IPS-NIHi7 (cell line): ENCODE measurements at regions not wholly inside any gene's neighbourhood (a gene's known extent, or its start where the extent isn't known, plus 50 kb on each side); places are given as distances from the start of the nearest gene placed in this dataset.

Experiments
- DNase-seq: peaks from one replicate; pipeline ENCODE4 v3.0.0; 2012; ENCODE audit warnings: mixed read lengths; ENCODE audit errors: extremely low spot score

DNA sequence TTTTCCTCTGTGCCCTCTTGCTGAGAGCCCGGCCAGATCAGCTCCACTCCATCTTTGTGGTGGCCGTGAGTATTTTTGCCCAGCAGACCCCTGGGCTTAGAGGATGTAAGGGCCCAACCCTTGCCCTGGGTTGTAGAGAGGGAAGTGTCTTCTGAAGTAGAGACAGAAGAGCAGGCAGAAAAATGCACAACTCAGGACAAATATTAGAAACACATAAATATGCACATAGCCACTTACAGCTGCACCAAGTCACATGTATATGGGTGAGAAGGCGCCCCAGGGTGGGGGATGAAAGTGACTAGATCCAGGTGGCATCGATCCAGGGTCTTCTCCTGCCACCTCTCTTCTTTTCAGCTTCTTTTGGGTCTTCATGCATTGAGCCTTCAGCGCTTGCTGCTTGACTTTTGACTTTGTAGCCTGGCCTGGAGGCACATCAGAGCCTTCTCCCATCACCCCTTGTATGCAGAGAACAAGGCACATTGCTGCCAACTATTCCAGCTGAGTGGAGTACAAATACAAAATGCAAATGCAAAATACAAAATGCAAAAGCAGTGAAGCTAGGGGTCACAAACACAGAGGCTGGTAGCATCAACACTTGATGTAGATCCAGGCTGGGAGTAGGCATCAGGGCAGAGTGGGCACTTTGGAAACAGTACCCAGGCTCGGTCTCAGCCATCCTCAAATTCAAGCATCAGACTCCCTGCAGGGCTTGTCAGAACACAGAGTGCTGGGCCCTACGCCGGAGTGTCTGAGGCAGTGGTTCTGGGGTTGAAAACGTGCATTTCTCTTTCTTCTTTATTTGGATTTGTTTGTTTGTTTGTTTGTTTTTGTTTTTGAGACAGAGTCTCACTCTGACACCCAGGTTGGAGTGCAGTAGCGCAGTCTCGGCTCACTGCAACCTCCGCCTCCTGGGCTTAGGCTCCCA is 133.0 kb downstream of the ASB7 start:
- DNase-seq = no peak

DNA sequence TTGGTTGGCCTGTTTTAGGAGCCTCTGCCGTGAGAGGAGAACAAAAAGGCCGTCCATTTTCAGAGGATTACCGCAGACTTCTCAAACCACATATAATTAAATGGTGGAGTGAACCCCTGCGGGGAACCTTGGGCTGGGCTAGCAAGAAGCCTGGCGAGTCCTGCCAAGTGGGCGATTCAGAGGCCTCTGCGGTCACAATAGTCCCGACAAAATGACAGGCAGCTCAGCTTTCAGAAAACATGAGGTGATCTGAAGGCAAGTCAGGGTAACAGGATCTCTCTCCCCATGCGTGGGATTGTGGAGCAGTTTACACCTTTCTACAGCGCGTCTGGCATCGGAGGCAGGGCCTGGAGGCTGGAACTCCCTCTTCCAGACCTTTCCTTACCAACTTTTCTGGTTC is 134.8 kb downstream of the ASB7 start:
- no peak for DNase-seq

DNA sequence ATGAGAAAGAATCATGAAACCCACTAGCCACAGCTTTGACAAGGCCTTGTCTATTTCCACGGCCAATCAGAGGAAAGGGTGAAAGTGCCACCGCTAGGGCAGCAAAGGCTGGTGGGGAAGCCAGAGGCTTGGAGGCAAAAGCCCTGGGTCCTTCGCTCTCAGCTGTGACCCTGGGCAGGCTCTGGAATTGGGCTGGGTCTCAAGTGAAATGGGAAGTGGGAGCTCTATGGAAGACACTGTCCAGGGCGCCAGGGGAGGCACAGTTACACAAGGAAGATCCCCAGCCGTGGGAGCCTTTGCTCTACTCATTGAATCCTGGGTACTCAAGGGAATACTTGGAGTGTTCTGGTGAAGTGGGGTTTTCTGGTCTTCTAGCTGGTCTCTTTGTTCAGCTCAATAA is 136.2 kb downstream of the ASB7 start:
- no peak for DNase-seq

DNA sequence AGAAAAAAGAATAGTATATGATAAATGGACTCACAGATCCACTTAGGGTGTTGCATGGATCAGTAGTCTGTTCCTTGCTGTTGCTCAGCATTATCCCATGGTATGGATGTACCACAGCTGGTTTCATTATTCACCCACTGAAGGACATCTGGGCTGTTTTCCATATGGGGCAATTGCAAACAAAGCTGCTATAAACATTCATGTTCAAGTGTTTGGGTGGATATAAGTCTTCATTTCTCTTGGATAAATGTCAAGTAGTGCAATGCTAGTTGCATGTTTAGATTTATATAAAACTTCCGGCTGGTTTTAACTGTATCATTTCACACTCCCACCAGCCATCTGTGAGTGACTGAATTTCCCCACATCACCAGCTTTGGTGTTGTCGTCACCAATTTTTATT is 137.7 kb downstream of the ASB7 start:
- no peak for DNase-seq

DNA sequence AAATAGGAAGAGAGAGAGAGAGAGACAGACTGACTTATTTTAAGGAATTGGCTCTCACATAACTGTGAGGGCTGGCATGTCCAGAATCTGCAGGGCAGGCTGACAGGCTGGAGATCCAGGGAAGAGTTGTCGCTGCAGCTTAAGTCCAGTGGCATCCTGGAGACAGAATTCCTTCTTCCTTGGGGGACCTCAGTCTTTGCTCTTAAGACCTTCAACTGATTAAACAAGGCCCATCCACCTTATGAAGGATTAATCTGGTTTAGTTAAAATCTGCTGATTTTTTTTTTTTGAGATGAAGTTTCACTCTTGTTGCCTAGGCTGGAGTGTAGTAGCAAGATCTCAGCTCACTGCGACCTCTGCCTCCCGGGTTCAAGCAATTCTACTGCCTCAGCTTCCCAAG is 128.0 kb upstream of the ALDH1A3 start:
- no peak for DNase-seq

DNA sequence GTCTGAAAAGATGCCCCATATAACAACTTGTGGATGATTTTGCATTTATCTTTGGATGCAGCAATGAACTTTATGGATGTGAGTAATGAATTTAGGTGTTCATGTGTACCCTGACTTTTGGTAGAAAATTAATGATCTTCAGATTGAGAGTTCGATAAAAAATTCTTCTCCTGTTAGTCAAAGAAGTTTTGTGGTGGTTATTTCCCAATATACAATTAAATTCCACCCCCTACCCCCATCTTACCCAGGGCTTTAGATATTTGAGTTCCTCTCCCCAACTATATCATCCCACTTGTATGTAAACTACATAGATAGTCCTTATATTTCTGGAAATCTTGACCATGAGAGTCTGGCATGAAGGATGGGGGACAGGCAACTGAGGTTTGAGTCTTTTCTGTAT is 126.1 kb upstream of the ALDH1A3 start:
- DNase-seq = no peak

DNA sequence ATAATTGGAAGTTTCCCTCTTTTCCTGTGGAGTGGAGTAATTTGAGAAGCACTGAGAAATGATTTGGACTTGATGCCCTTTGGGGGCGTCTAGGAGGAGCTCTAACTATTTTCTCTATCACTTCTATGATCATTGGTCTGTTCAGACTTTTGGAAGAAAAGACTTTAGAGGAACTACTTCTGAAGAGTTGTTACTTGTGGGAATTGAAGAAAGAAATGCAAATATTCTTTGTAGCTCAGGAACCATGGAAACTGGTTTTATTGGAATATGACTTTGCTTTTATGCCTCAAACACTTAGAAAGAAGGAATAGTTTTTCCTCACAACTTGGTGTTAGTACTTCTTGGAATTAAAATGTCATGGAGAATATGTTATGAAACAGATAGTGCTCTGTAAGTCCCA is 122.0 kb upstream of the ALDH1A3 start:
- no peak for DNase-seq

DNA sequence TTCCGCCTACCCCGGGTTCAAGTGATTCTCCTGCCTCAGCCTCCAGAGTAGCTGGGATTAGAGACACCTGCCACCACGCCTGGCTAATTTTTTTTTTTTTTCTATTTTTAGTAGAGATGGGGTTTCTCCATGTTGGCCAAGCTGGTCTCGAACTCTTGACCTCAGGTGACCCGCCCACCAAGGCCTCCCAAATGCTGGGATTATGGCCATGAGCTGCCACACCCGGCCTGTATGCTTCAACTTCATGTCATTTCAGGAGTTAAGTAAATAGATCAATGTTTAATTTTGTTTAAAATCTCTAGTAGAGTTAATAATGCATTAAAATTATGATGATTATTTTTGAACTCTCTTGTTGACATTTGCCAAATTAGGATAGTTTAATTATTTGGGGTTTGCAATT is 121.1 kb upstream of the ALDH1A3 start:
- no peak for DNase-seq

DNA sequence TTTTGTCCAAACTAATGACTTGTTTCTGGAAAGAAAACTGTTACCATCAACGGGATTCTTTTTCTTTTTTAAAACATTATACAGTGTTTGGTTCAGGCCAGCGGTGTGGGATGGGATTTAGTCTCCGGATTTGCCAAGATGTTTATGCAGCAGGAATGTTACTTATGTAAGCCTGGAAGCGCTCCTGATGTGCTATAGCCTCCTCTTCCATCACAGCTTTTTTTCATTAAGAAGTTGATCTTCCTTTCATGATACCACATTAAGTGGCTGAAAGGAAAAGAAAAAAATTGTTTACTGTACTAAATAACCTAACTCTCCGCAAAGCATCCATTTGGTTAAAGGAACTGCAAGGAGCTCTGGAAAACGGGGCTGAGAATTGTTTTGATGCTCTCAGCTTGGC is 120.5 kb upstream of the ALDH1A3 start:
- no peak for DNase-seq

DNA sequence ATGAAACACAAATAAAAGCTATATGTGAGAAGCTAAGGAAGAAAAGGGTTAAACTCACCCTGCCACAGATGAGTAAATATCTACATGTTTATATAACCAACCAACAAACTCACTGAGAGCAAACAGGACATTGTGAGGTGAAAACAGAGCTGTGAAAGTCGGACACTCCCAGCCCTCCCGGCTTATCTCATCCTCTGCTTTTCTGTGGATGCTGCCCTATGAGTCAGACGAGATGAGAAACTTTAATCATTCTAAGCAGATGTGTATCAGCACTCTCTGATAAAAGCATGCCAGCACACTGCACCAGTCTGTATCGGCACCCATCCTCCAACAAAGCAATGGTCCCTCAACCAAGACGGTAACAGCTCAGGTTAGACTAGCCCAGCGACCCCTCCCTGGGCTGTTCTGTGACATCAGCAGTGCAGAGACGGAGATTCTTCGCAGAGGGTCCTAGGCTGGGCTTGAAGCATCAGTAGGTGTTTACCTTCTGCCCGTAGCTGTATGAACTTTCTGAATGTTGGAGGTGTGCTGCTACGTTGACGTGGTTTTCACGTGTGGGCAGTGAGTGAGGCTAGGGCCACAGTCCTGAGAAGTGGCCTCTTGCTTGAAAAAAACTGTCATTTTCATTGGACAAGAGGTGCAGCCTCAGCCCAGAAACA is 119.8 kb upstream of the ALDH1A3 start:
- DNase-seq = no peak

DNA sequence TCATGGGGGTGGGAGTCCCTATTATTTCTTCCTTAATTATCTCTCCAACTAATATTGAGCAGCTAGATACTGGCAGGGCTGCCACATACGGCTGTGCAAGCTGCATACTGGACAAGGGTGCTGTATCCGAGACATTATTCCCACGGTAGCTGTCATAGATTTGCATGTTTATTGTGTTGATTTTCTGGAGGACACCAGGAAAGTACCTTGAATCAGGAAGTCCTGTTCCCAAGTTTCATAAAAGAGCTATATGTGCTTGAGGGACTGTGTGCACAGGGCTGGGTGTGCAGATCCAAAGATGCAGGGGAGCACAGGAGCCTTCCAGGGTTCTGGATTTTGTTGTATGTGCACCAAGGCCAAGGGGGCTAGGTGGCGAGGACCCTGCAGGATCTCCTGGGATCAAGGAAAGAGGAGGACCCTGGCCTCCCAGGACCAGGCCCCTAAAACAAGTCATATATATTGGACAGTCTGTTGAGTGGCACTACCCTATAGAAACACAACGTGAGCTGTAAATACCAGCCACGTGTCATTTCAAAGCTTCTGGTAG is 119.2 kb upstream of the ALDH1A3 start:
- DNase-seq = no peak

DNA sequence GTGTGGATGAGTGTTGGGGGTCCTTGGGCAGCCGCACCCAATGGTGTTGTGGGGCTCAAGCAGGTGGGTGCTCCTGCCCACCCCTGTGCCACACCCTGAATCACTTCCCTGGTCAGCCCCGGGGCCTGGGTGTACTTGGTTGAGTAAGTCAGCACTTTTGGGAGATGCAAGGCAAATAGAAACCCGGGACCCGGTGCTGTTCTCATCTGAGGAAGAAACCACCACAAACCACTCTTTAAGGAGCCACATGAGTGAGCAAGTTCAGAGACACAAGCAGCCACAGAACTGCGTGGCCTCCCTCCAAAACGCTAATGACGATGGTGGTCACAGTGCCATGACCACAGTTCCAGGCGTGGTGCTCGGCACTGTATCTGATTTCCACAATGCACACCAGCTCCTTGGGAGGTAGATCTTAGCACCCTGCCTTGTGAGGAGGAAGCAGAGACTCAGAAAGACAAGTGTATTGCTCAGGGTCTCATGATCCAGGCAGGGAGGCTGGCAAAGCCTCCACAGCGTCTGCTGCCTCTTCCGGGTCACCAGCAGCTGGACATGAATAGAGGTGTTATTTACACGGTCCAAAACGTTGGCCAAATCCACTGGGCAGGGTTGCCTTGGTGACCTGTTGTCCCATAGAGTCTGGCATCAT is 118.2 kb upstream of the ALDH1A3 start:
- no peak for DNase-seq

DNA sequence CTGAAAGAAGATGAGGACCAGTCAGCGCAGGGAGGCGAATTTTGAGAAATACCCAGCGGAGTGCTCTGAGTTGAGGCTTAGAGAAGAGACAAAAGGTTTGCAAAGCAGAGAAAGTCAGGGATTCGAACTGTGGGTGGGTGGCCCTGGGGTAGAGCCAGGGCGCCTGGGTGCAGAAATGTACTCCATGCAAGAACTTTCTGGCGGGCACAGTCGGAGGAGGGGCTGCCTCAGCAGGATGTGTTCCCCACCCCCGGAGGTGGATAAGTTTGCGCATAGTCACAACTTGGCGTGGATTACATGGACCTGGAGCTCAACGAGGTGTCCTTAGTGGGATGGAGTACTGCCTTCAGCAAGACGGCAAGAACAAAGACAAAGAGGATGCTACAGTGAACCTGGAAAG is 117.3 kb upstream of the ALDH1A3 start:
- DNase-seq = no peak

DNA sequence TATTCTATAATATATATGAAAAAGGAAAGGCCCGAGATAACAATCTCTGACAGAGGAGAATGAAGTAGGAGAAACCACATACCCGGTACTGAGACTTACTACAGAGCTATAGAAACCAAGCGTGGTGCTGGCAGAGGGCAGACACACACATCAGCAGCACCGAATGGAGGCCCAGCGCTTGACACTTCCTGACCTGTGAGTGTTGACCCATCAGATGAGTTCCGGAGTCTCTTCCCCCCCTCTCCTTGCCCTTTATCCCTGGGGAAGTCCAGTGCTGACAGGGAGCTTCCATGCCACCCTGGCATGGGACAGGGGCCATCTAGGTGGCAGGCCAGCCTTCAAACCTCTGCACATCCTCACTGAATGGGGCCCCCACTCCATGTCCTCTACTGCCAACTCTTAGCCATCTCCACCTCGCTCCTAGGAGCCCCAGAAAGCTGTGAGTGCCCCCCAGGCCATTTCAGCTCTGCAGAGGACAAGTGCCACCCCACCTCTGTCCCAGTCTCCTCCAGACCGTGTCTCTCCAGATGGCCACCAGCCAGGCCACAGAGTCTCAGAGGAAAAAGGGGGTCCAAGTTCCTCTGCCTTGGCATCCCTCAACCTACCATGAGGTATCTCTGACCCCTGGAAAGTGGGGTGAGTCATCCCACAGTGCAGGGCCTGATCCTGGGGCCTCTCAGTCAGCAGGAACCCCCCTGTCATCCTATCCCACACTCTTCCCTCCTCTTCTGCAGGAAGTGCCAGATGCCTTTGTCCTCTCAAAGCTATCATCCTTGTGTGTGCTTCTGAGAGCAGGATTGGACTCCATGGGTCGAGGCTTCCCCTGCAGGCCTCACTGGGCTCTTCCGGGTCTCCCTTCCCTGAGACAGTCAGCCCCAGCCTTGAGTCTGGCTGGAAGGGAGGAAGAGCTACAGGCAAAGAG is 116.5 kb upstream of the ALDH1A3 start:
- no peak for DNase-seq

DNA sequence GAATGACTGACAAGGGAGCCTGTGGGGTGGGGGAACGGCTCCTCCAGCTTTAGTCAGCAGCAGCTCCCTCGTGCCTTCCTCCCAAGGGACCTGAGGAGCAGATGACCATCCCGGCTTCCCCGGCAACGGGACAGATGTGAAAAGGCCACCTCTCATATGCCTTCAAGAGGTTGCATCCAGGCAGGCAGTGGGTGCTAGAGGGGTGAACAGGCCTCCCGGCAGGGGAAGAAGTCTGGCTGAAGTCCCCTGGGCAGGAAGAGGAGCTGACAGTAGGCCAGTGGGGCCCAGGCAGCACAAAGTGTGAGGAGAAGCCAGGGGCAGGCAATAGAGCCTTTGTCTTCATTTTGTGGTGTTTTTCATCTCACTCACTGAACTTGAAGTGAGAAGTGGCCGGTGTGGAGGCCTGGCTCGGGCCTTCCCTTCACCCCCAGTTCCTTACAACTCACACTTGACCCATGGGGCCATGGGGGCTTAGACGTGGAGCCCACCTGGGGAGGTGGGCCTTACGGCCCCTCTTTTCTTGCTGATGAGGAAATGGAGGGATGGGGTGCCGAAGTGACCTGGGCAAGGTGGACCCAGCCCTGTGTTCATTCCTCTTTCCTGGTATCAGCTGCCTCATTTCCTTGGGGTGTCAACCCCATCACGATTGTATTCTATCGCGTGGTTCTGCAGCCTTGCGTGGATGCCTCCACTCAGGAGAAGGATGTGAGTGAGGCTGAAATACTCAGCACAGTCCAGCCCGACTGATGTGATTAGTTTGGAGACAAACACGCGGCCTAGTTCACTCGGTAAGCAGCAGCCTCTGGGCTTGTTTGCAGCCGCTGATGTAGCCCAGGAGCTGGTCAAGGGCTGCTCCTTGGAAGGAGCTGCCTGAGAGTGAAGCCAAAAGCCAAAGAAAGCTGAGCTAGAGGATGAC is 115.5 kb upstream of the ALDH1A3 start:
- no peak for DNase-seq

DNA sequence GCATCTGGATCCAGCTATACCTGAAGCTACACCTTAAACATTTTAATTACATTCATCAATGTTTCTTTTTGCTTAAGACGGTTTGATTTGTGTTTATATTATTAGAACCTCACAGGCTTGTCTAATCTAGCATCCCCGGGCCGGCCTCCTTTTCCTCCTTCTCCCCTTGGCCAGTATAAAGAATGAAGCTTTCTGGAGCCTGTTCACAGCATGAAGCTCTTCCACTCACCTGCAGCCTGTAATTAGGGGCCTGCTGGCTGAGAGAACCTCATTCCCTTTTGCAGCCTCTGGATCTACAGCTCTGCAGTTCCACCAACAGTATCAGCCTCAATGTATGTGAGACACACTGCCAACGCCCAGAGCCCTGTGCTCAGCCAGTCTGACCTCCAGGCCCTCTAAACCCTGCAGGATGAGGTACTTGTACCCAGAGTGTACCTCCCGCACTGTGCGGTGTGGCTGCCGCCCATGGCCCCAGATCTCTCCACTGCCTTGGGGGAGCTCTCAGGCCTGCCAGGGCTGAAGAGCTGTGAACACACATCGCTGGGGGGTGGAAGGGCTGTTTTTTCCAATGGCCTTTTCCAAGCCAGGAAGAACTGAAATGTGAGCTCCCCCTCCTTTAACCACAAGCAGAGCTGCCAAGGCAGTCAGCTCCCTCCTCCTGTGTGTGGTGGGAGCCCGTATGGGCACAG is 114.7 kb upstream of the ALDH1A3 start:
- DNase-seq = no peak

DNA sequence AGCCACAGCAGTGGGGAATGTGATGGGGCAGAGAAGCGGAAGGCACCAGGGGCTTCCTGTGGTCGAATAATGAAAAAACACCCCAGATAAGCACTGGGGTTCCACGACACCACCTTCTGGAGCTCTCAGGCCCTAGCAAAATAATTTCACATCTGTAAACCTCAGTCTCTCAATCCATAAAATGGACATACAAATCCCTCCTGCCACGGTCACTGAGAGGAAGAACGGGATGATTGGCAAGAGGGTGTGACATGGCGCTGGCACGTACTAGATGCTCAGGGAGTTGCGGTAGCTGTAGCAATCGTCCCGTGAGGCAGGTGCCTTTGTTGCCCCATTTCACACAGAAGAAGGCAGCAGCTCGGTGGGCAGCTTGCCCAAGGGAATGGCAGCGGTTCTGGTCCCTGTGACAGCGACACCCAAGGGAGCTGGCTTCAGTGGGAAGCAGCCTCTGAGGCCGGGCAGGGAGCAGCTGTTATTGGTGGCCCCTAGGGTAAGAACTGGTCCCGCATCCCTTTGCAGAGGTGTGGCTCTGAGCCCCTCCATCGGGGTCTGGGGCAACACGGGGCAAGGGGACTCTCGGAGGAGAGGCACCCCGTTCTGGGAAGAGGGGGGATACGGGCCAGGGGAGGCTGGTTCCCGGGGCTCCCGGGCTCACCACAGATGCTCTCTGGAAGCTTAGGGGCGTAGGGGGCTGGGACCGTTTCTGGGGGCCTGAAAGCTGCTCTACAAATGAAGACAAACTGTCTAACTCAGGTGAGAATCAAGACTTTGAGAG is 114.0 kb upstream of the ALDH1A3 start:
- DNase-seq = no peak

DNA sequence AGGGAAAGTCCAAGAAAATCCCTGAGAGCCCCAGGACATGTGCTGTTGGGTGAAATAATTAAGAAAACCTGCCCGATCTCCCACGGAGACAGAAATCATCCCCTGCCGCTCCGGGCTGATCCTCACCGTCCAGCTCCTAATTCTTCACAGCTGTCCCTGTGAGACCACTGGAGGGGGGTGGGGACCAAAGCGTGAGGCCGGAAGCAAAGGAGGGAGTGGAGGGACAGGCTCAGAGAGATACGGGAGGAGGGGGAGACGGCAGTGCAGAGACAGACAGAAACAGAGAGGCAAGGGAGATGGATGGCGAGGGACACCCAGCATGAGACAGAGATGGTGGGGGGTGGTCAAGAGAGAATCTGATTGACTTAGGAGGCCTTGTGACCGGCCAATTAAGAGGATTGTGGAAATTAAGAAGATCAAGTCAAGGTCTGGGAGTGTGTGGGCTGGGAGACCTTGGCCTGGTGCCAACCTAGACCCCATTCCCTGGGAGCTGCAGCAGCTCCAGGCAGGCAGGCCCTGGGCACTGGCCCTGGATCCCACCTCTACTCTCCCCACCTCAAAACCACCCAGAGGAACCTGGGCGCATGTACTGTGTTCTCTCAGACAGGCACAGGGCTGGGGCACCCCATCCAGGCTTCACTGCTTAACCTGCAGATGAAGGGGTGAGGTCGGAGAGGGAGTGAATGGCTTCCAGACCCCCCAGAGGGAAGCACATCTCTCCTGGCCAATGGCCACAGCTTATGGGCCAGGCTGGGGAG is 113.2 kb upstream of the ALDH1A3 start:
- DNase-seq = no peak
